Endothelial cell of umbilical vein (primary cell): ENCODE measurements at regions not wholly inside any gene's neighbourhood (a gene's known extent, or its start where the extent isn't known, plus 50 kb on each side); places are given as distances from the start of the nearest gene placed in this dataset.

Experiments
- BruUV-seq: library from RNA; stranded (reverse); fragments of 400-500 nt; replicated peaks from 2 replicates; lab custom pipeline; 2021; lab: Mats Ljungman, UMichigan
- CTCF ChIA-PET: fragments of 300-600, 350-600 bp; sonication (Branson Sonifier 250); formaldehyde crosslinking; loops from one replicate; lab custom pipeline; 2021; ENCODE audit warnings: antibody characterized with exemption, inconsistent platforms; lab: Charles Lee
- POLR2A ChIA-PET: fragments of 300-600, 350-600 bp; sonication (Branson Sonifier 250); formaldehyde crosslinking; loops from one replicate; lab custom pipeline; 2021; ENCODE audit warnings: antibody characterized with exemption, inconsistent platforms; lab: Charles Lee
- DNase-seq: peaks from one replicate; pipeline ENCODE4 v3.0.0-alpha.2; 2011; ENCODE audit warnings: low read depth, low spot score
- FAIRE-seq: peaks from 2 replicates; lab custom pipeline; 2011; peaks lifted over from hg19 to GRCh38; lab: Jason Lieb, UNC
- H2AFZ ChIP-seq: 2 replicates; pipeline ENCODE4 v1.6.0; 2012; ENCODE audit warnings: low read depth, low read length, control low read depth, inconsistent platforms
- H3K27ac ChIP-seq: 2 replicates; pipeline ENCODE4 v1.5.1; 2011; ENCODE audit warnings: low read depth, mild to moderate bottlenecking, control low read depth, low read length, moderate library complexity; ENCODE audit not compliant: insufficient read depth
- H3K27me3 ChIP-seq, 2 experiments: 2 replicates each; pipeline versions ENCODE4 v1.6.0 to v1.6.1; 2011; ENCODE audit warnings: low read length in 2 of 2, mixed read lengths in 1 of 2; ENCODE audit not compliant: control insufficient read depth in 2 of 2, insufficient read depth in 2 of 2
- H3K36me3 ChIP-seq, 2 experiments: 2 replicates in 1 of 2; 3 replicates in 1 of 2; pipeline ENCODE4 v1.5.1; 2011; ENCODE audit warnings: low read length in 2 of 2, mild to moderate bottlenecking in 1 of 2, moderate library complexity in 1 of 2; ENCODE audit not compliant: control insufficient read depth in 2 of 2, insufficient read depth in 2 of 2; ENCODE audit errors: extremely low read depth in 1 of 2
- H3K4me1 ChIP-seq: 3 replicates; pipeline ENCODE4 v1.5.1; 2011; ENCODE audit warnings: mild to moderate bottlenecking, low read length; ENCODE audit not compliant: control insufficient read depth, insufficient read depth; ENCODE audit errors: extremely low read depth
- H3K4me2 ChIP-seq: 2 replicates; pipeline ENCODE4 v1.6.1; 2011; ENCODE audit warnings: low read length, control low read depth, mixed read lengths; ENCODE audit not compliant: insufficient read depth
- H3K4me3 ChIP-seq, 3 experiments: fragments of 200-600 bp in 1 of 3; sonication (generic), shearing (Covaris generic) in 1 of 3; replicated peaks in 1 of 3; 2 replicates each; pipeline ENCODE4 v1.5.1; 2011 to 2016; ENCODE audit warnings: control low read depth in 3 of 3, low read length in 3 of 3, mild to moderate bottlenecking in 2 of 3, inconsistent platforms in 1 of 3, low read depth in 1 of 3, moderate library complexity in 1 of 3; ENCODE audit not compliant: insufficient read depth in 1 of 3
- H3K79me2 ChIP-seq: 2 replicates; pipeline ENCODE4 v1.6.0; 2012; ENCODE audit warnings: low read length, inconsistent platforms; ENCODE audit not compliant: control insufficient read depth, insufficient read depth
- H3K9ac ChIP-seq: replicated peaks from 2 replicates; pipeline ENCODE3; 2011; ENCODE audit warnings: low read length, control low read depth; ENCODE audit not compliant: insufficient read depth; ENCODE audit errors: extremely low read depth
- H3K9me1 ChIP-seq: replicated peaks from 3 replicates; pipeline ENCODE4 v1.6.0; 2011; ENCODE audit warnings: mild to moderate bottlenecking, low read length; ENCODE audit not compliant: control insufficient read depth, insufficient read depth; ENCODE audit errors: extremely low read depth
- H3K9me3 ChIP-seq: replicated peaks from 2 replicates; pipeline ENCODE4 v1.5.1; 2012; ENCODE audit warnings: low read length, inconsistent platforms; ENCODE audit not compliant: control insufficient read depth, insufficient read depth
- H4K20me1 ChIP-seq: replicated peaks from 2 replicates; pipeline ENCODE3; 2011; ENCODE audit warnings: mild to moderate bottlenecking, low read length; ENCODE audit not compliant: control insufficient read depth, insufficient read depth; ENCODE audit errors: extremely low read depth
- CTCF ChIP-seq, 2 donors: IDR thresholded peaks; 1 replicate in 1 of 2; 2 replicates in 1 of 2; pipeline ENCODE4 v1.5.1; 2011; ENCODE audit warnings: low read length in 2 of 2, mild to moderate bottlenecking in 2 of 2, moderate library complexity in 2 of 2, control low read depth in 1 of 2, inconsistent platforms in 1 of 2, low read depth in 1 of 2; ENCODE audit not compliant: insufficient read depth in 1 of 2; ENCODE audit errors: extremely low read depth in 1 of 2
- EZH2 ChIP-seq: IDR thresholded peaks from 2 replicates; pipeline ENCODE4 v1.6.1; 2012; ENCODE audit warnings: borderline replicate concordance, low read depth, mild to moderate bottlenecking, moderate library complexity, low read length, inconsistent platforms; ENCODE audit not compliant: severe bottlenecking
- FOS ChIP-seq: IDR thresholded peaks from 2 replicates; pipeline ENCODE4 v1.6.1; 2011; ENCODE audit warnings: mild to moderate bottlenecking, low read length, moderate library complexity, borderline replicate concordance; ENCODE audit not compliant: insufficient read depth
- GATA2 ChIP-seq: IDR thresholded peaks from 2 replicates; pipeline ENCODE4 v1.7.0; 2011; ENCODE audit warnings: low read depth, mild to moderate bottlenecking, moderate library complexity, mixed read lengths, low read length; ENCODE audit not compliant: insufficient read length, insufficient read depth
- JUN ChIP-seq: IDR thresholded peaks from 2 replicates; pipeline ENCODE4 v1.6.1; 2011; ENCODE audit warnings: borderline replicate concordance, low read depth; ENCODE audit not compliant: insufficient read length, insufficient read depth
- MAX ChIP-seq: IDR thresholded peaks from 2 replicates; pipeline ENCODE4 v1.6.1; 2011; ENCODE audit not compliant: insufficient read depth, insufficient read length
- MYC ChIP-seq: IDR thresholded peaks from one replicate; pipeline ENCODE4 v1.6.1; 2011; ENCODE audit warnings: mild to moderate bottlenecking, low read depth, low read length
- POLR2A ChIP-seq: IDR thresholded peaks from 2 replicates; pipeline ENCODE4 v1.6.1; 2012; ENCODE audit warnings: low read depth, mild to moderate bottlenecking, control low read depth, low read length
- POLR2AphosphoS5 ChIP-seq: IDR thresholded peaks from 2 replicates; pipeline ENCODE4 v1.6.1; 2012; ENCODE audit warnings: low read depth, mild to moderate bottlenecking, control low read depth, low read length, moderate library complexity; ENCODE audit not compliant: insufficient read depth
- dilution Hi-C: fragments of 300-500 bp; cut with MboI; formaldehyde crosslinking; loops from one replicate; pipeline ENCODE4 v1.15.0; 2019; ENCODE audit warnings: low sequenced_read_pairs; ENCODE audit not compliant: extremely low pct_ligation_motif_present
- intact Hi-C: fragments of 100-400 bp; cut with micrococcal nuclease; formaldehyde crosslinking; loops from one replicate; pipeline ENCODE4 v1.10.0; 2022

DNA sequence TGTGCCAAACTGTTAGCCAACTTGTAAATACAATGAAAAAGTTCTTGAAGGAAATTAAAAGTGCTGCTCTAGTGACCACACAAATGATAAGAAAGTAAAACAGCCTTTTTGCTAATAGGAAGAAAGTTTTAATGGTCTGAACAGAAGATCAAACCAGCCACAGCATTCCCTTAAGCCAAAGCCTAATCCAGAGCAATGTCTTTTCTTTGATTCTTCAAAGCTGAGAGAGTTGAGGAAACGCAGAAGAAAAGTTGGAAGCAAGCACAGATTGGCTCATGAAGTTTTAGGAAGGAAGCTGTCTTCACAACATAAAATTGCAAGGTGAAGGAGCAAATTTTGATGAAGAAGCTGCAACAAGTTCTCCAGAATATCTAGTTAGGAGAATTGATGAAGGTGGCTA lies 213.8 kb downstream of the ATXN7L3B start:
- Histone ChIP-seq H3K4me1 (no peaks in the 10 kb centered on the region), H3K36me3 (no peaks in the 10 kb centered on the region), H3K9me3 (no peaks in the 10 kb centered on the region), H4K20me1 (no peaks in the 10 kb centered on the region), H3K9me1 (no peaks in the 10 kb centered on the region), H3K27me3 (no peaks in the 10 kb centered on the region), H2AFZ (no peak overlapping the region), H3K4me2 (no peak overlapping the region), H3K79me2 (no peaks in the 10 kb centered on the region), H3K4me3 (no peak overlapping the region), H3K9ac (no peak overlapping the region), H3K27ac (no peak overlapping the region)
- FAIRE-seq (no peak), DNase-seq (no peak)
- dilution Hi-C loops: no loop called here
- CTCF ChIA-PET: no interaction called here
- TF ChIP-seq FOS (no peak), MAX (no peak), POLR2A (no peak), EZH2 (no peak), JUN (no peak), GATA2 (no peak), POLR2AphosphoS5 (no peak), MYC (no peak), CTCF (IDR thresholded peaks at IDR 0.05; ENCODE audit: extremely low read depth in 1 of 2, insufficient read depth in 1 of 2, low read depth in 1 of 2, low read length in 2 of 2) (no peak)
- POLR2A ChIA-PET: no interaction called here
- intact Hi-C loops: no loop called here
- BruUV-seq: no TSS peak
